Thoracic aorta (tissue), 2 donors: ENCODE measurements at regions not wholly inside any gene's neighbourhood (a gene's known extent, or its start where the extent isn't known, plus 50 kb on each side); places are given as distances from the start of the nearest gene placed in this dataset.

Experiments
- ATAC-seq: fragments of 150-250 bp; one replicate; pipeline ENCODE4 v1.8.0; 2017; ENCODE audit warnings: low read depth; ENCODE audit not compliant: insufficient number of reproducible peaks, low FRiP score
- DNase-seq: peaks from one replicate; pipeline ENCODE4 v3.0.0-alpha.2; 2020; ENCODE audit warnings: low spot score
- H3K27ac ChIP-seq, 2 donors: fragments of 200-600 bp; sonication (generic); 1 replicate in 1 of 2; 2 replicates in 1 of 2; pipeline ENCODE4 v1.5.1; 2016; ENCODE audit warnings: mild to moderate bottlenecking in 2 of 2, moderate library complexity in 2 of 2
- H3K27me3 ChIP-seq: fragments of 200-600 bp; sonication (generic); replicated peaks from 2 replicates; pipeline ENCODE4 v1.6.0; 2016; ENCODE audit warnings: mild to moderate bottlenecking; ENCODE audit not compliant: insufficient read depth
- H3K36me3 ChIP-seq: fragments of 200-600 bp; sonication (generic); one replicate; pipeline ENCODE4 v1.5.1; 2016
- H3K4me1 ChIP-seq, 2 donors: fragments of 200-600 bp; sonication (generic); 1 replicate in 1 of 2; 2 replicates in 1 of 2; pipeline versions ENCODE4 v1.5.1 to v1.6.0; 2016; ENCODE audit warnings: low read depth in 2 of 2, mild to moderate bottlenecking in 1 of 2; ENCODE audit not compliant: control insufficient read depth in 1 of 2
- H3K4me3 ChIP-seq: fragments of 200-600 bp; sonication (generic); 2 replicates; pipeline ENCODE4 v1.5.1; 2016; ENCODE audit warnings: mild to moderate bottlenecking
- H3K9me3 ChIP-seq: fragments of 200-600 bp; sonication (generic); 2 replicates; pipeline ENCODE4 v1.5.1; 2016
- CTCF ChIP-seq: fragments of 200-600 bp; sonication (generic); IDR thresholded peaks from one replicate; pipeline ENCODE4 v1.5.1; 2019; ENCODE audit warnings: antibody characterized with exemption

GRCh38 chr10:123606006-123606405 lies 60.1 kb upstream of the GPR26 start:
- Histone ChIP-seq H3K9me3 (no peaks in the 10 kb centered on the region), H3K36me3 (no peaks in the 10 kb centered on the region), H3K27ac (no peak overlapping the region), H3K4me1 (no peaks in the 10 kb centered on the region), H3K4me3 (no peak overlapping the region), H3K27me3 (no peaks in the 10 kb centered on the region)
- no peak for DNase-seq
- no peak for TF ChIP-seq CTCF
- ATAC-seq = no peak

GRCh38 chr10:123606955-123607354 lies 59.2 kb upstream of the GPR26 start:
- no peak for TF ChIP-seq CTCF
- ATAC-seq = no peak
- Histone ChIP-seq H3K4me3 (no peak overlapping the region), H3K36me3 (no peaks in the 10 kb centered on the region), H3K9me3 (no peaks in the 10 kb centered on the region), H3K27me3 (no peaks in the 10 kb centered on the region), H3K4me1 (no peaks in the 10 kb centered on the region), H3K27ac (no peak overlapping the region)
- DNase-seq = no peak

- ATAC-seq = no peak
- Histone ChIP-seq H3K4me3 (no peak overlapping the region), H3K9me3 (no peaks in the 10 kb centered on the region), H3K27me3 (no peaks in the 10 kb centered on the region), H3K27ac (no peak overlapping the region), H3K36me3 (no peaks in the 10 kb centered on the region), H3K4me1 (no peaks in the 10 kb centered on the region)
- no peak for TF ChIP-seq CTCF
- no peak for DNase-seq
Measured at GRCh38 chr10:123607386-123607785, 58.8 kb upstream of the GPR26 start.

- H3K4me1 ChIP-seq = no peaks in the 10 kb centered on the region
- no peak for TF ChIP-seq CTCF
- H3K9me3 ChIP-seq = no peaks in the 10 kb centered on the region
- H3K36me3 ChIP-seq = no peaks in the 10 kb centered on the region
- H3K4me3 ChIP-seq = no peak overlapping the region
- H3K27me3 ChIP-seq = no peaks in the 10 kb centered on the region
- ATAC-seq = no peak
- no peak overlapping the region for H3K27ac ChIP-seq
- no peak for DNase-seq
Measured at GRCh38 chr10:123608047-123608446, 58.1 kb upstream of the GPR26 start.

- ATAC-seq (no peak), DNase-seq (no peak)
- H3K36me3 ChIP-seq = no peaks in the 10 kb centered on the region
- H3K4me3 ChIP-seq = no peak overlapping the region
- H3K27ac ChIP-seq = no peak overlapping the region
- TF ChIP-seq CTCF = no peak
- H3K27me3 ChIP-seq = no peaks in the 10 kb centered on the region
- H3K4me1 ChIP-seq = no peaks in the 10 kb centered on the region
- no peaks in the 10 kb centered on the region for H3K9me3 ChIP-seq
Measured at GRCh38 chr10:123611243-123611642, 54.9 kb upstream of the GPR26 start.
